HG03565 (cell line): ENCODE measurements at regions not wholly inside any gene's neighbourhood (a gene's known extent, or its start where the extent isn't known, plus 50 kb on each side); places are given as distances from the start of the nearest gene placed in this dataset.
"Not testable (repeated sequence)": the region's sequence is repeated elsewhere in the genome, so short reads cannot be mapped to it uniquely, and the experiment has no call there.

Experiments used
- ATAC-seq: cut with Tn5 transposase; IDR thresholded peaks from one replicate; pipeline ENCODE4 v1.9.1; 2021; ENCODE audit warnings: mild to moderate bottlenecking, moderate library complexity; ENCODE audit not compliant: unreplicated experiment

DNA sequence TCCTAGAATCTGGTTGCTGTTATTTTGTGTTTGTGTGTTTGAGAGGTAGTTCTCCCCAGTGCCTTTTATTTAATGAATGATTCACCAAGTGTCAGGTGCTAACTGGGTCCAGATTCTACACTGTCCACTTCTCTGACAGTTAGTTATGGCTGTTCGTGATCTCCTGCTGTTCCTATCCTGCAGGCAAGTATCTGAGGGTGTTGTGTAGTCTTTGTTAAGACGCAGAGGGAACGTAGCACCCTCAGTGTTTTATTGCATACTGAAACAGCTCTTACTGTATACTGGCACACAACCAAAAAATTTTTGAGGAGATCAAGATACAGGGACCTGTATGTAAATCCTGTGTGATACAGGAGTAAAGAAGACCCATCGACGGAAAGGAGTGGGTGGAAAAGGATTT, 1271.3 kb downstream of the ROBO1 start:
- no peak for ATAC-seq

DNA sequence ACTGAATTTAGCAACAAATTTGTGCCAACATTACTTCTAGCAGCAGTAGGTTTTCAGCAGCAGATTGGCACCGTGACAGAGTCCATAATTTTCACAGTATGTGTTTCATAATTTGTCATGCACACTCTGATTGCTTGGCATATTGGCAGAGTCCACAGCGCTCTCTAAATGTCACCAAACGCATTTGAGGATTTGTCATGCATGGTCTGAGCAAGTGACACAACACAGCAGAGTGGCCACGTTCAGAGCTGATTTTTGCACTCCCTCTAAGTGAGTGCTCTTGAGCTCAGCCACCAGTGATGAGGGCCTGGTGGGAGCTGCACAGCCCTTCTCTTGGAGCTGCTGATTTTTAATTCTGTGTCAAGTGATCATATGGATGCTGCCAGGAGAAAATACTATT, 1270.8 kb downstream of the ROBO1 start:
- ATAC-seq = no peak

DNA sequence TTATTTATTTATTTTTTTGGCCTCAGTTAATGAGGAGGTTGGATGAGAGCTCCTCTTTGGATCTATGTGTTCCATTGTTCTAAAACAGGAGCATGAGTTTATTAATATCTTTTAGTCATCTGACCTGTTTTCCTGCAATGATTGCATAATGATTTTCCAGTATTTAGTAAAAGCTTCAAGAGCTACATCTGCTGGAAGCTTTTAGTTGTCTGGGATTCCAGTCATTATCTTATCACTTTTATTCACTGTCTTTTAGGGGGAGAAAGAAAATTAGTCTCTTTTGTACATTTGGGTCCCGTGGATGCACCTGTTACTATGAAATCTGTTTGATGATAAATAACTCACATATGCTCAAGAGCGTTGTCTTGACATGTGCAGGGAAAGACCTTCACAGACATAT, 1270.0 kb downstream of the ROBO1 start:
- ATAC-seq = no peak

DNA sequence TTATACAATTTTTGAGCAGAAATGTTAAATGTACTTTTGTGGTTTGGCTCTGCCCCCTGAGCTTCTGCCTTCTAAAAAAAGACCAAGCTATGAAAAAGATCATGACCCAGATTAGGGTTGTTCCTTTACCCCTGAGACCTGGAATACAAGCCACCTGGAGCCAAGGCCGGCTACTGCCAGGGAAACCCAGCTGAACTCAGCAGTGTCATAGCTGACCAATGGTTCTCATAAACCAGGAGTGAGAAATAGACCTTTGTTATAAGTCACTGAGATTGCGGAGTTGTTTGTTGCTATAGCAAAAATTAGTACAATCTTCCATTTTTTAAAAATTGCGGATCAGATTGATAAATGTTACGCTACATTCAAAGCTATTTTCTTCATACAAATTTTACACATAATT, 1261.7 kb downstream of the ROBO1 start:
- no peak for ATAC-seq

DNA sequence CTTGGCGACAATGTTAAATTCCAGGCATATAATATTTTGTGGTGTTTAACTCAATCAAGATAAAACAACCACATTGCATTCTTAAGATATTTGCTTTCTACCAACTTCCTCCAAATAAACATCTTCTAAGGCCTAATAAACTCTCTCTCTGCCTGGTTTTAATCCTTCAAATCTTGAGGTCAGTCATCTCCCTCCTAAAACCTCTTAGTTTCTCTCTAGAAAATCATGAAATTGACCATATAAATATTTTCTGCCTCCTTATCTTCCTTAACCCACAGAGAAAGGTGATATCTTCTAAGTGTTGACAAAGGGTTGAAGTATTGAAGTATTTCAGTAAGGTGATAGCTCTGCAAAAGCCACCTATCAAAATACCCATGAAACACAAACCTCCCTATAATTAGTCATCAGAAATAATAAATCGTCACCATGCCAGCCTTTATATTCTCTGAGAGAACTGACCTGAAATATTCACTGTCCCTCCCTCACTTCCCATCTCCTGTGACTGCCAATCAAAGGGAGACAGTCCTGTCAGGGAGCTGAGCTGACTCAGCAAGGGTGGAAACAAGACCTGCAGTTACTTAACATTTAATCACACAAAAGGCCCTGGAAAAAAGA, 1261.1 kb downstream of the ROBO1 start:
- ATAC-seq = no peak

DNA sequence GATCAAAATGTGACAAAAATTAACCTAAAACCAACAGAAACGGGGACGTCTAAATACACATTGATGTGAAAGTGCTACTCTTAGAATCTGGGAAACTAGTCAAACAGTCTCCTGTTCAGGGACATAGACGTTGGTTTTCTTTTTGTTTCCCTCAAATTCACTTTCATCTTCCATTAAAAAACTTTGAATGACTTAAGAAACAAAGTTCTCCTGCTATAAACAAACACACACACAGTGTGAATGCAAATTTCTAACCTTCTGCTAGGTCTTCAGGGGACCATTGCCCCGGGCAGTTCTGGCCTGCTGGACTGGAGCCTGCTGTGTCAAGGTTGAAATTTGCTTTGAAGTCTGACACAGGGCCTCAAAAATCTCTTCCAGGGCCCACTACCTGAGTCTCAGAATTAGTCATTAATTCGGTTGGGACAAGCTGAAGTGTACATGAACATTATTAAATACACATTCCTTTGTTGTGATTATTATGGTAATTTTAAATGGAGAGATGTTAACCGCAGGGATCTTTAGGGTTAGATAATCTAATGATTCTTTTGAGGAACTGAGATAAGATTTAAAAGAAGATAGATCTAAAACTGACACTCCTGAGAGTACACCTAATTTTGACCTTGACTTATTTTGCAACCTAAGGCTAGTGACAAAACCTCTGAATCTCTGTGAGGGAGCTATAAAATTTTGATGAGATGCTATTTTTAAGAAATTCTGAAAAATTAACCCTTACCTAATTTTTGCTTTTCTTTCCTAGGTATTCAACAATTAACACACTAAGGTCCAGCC, 1260.4 kb downstream of the ROBO1 start:
- ATAC-seq = no peak

DNA sequence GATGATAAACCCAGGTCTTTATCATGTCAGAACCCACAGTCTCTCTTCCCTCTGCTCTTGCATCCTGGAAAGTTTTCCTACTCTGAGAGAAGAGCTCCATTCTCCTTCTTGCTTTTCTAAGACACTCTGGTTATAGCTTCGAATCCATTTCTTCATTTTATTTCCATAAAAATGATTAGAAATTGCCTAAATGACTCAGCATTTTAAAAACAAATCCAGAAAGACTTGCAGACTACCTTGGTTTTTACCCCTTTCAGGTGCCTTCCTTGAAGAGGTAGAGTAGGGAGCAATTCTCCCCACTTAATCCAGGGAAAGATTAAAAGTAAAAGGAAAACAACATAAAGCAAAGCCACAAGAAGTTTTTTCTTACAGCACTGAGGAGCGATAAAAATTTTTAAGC, 1256.0 kb downstream of the ROBO1 start:
- no peak for ATAC-seq

DNA sequence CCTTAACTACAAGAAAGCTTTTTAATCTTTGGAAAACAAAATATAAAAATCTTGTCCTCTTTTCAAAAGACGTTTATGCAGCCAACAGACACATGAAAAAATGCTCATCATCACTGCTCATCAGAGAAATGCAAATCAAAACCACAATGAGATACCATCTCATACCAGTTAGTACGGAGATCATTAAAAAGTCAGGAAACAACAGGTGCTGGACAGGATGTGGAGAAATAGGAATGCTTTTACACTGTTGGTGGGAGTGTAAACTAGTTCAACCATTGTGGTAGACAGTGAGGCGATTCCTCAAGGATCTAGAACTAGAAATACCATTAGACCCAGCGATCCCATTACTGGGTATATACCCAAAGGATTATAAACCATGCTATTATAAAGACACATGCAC, 1255.0 kb downstream of the ROBO1 start:
- not testable (repeated sequence) for ATAC-seq

DNA sequence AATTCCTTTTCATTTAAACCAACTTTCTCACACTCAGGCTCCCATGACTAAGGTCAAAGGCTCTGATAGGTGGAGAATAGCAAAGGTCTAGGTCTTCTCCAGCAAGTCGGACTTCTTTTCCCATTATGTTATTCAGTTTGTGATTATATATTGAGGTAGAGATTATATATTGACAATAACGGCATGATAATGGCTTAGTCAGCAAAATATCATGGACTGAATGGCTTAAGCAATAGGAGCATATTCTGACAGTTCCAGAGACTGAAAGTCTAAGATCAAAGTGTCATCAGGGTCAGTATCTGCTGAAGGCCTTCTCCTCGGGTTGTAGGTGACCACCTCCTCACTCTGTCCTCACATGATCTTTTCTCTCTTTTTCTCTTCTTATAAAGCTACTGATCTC, 1251.4 kb downstream of the ROBO1 start:
- no peak for ATAC-seq

DNA sequence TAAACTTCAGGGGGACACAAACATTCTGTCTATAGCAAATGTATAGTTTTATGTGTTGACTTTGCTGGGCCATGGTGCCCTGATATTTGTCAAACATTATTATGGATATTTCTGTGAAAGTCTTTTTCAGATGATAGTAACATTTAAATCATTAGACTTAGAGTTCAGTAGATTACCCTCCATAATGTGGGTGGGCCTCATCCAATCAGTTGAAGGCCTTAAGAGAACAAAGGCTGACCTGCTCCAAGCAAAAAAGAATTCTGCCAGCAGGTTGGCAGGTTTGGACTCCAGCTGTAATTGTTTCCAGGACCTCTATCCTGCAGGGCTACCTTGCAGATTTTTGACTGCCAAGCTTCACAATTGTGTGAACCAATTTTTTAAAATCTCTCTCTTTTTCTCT, 1250.9 kb downstream of the ROBO1 start:
- no peak for ATAC-seq

DNA sequence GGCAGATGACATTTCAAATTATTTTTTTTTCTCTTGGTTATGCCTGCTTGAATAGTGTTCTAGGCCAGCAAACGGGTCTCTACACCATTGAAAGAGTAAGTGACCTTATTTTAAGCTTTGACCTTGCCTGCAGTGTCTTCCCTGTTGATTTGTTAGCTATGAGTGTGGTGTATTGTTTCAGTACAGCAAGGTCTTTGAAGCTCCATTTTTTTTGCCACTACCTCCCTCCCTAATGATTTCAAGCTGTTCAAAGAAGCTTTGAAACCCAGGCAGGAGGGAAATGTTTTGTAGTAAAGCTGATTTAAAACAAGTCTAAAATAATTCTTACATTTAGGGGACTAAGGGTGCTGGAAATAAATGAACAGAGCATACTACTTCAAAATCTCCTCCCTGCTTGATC, 1249.8 kb downstream of the ROBO1 start:
- no peak for ATAC-seq

DNA sequence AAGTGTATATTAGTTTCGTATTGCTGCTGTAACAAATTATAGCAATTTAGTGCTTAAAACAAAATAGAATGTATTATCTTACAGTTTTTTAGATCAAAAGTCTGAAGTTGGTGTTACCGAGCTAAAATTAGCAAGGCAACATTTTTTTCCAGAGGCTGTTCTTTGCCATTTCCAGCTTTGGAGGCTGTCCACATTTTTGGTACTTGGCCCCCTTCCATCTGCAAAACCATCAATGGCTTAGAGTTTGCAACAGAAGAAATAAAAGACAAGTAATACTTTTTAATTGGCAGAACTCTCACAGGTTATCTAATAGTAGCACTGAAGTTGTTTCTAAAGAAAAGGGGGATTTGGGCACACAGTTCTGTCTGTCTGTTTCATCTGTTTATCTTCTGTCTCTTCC, 1248.5 kb downstream of the ROBO1 start:
- no peak for ATAC-seq

DNA sequence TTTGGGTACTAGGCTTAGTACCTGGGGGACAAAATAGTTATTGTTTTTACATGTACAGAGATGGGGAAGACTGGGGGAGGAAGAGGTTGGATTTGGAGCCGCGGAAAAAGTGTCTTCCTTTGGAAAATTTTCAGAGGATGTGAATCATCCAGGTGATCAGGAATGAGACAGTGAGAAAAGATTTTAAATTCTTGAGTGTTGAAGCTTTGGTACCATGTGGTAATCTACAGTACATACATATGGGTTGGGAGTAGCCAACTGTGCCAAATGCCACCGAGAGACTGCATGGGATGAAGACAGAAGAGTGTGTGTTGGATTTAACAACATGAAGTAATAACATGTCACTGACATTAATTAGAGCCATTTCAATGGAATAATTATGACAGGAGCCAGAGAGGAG, 1238.2 kb downstream of the ROBO1 start:
- ATAC-seq = no peak

DNA sequence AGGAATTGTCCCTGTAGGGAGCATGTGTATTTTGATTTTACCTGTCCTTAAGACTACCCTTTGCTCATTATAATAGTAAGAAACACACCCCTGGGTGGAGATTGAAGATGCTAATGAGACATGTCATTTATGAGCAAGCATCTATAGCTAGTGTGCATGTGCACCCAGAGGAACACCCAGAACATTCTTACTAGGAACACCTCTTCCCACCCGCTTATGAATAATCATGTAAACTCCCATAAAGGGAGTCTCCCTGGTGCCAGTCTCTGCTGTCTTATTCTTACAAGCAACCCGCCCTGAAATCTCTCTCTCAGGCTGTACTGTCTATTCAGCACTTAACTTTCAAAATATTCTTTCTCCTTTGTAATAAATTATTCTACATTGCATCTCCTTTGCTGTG, 1227.3 kb downstream of the ROBO1 start:
- ATAC-seq = no peak

DNA sequence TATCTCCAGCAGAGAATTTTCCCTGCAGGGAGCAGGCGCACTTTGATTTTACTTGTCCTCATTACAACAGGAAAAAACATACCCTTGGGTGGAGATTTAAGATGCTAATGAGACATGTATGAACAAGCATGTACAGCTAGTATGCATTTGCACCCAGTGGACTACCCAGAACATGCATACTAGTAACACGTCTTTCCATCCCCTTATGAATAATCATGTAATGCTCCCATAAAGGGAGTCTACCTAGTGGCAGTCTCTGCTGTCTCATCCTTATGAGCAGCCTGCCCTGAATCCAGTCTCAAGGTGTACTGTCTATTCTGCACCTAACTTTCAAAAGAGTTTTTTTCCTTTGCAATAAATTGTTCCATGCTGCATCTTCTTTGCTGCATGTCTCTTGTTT, 1222.0 kb downstream of the ROBO1 start:
- ATAC-seq = no peak
